GM18507 (cell line): ENCODE measurements at regions not wholly inside any gene's neighbourhood (a gene's known extent, or its start where the extent isn't known, plus 50 kb on each side); places are given as distances from the start of the nearest gene placed in this dataset.

Source experiments
- DNase-seq: peaks from one replicate; pipeline ENCODE4 v3.0.0; 2011; ENCODE audit warnings: low read depth; ENCODE audit not compliant: insufficient read length; ENCODE audit errors: extremely low spot score
- FAIRE-seq: peaks from 2 replicates; lab custom pipeline; 2011; peaks lifted over from hg19 to GRCh38; lab: Jason Lieb, UNC

DNA sequence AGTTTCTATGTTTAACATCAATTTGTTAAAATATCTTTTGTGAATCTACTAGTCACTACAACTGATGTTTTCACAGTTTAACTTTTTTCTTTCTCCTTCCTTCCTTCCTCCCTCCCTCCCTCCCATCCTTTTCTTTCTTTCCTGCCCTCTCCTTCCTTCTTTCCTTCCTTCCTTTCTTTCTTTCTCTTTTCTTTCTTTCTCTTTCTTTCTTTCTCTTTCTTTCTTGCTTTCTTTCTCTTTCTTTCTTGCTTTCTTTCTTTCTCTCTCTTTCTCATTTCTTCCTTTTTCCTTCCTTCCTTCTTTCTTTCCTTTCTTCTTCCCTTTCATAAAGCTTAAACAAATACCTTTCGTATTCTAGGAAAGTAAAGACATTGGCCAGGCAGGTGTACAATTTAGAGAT is 2083.0 kb upstream of the CELF4 start:
- FAIRE-seq = no peak
- DNase-seq = no peak

DNA sequence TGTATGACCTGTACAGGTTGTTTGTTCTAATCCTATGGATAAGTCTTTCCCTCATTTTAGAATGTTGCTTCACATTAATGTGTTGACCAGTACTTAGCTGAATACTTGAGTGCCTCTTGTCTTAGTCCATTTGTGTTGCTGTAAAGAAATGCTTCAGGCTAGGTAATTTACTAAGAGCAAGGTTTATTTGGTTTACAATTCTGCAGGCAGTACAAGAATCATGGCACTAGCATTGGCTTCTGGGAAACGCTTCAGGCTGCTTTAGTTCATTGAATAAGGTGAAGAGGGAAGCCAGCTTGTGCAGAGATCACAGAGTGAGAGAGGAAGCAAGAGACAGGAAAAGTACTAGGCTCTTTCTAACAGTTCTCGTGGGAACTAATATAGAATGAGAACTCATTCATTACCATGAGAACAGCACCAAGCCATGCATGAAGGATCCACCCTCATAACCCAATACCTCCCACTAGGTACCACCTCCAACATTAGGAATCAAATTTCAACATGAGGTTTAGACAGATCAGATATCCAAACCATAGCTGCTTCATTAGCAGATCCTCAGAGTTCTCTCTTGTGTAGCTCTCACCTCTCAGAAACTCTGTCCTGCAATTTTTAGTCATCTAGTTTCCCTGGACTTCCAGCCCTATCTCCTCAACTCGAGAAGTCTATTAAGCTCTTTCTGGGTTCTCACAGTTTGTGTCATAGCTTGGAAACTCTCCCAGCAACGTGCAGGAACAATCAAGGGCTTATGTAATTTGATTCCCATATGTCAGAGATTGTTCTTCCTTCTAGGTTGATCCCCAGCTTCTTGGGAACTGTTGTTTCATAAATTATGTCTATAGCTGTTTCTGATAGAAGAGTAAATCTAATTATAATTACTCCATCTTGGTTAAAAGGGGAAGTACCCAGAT is 2082.3 kb upstream of the CELF4 start:
- no peak for FAIRE-seq
- DNase-seq = no peak

DNA sequence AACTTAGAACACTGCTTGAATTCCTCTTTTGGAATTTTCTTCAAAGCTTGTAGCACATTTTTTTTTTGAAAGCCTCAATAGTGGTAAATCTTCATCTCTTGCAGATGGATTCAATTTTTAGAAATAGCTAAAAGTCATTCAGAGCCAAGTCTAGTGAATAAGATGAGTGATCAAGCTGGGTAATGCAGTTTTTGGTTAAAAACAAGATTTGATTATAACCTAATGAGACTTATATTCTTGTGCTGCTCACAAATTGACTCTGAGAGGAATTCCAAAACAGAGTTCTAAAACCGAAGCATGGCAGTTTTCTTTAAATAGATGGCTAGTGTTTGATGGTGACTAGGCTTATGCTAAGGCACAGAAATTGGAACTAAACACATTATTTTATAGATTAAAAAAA is 2072.6 kb upstream of the CELF4 start:
- no peak for FAIRE-seq
- no peak for DNase-seq

DNA sequence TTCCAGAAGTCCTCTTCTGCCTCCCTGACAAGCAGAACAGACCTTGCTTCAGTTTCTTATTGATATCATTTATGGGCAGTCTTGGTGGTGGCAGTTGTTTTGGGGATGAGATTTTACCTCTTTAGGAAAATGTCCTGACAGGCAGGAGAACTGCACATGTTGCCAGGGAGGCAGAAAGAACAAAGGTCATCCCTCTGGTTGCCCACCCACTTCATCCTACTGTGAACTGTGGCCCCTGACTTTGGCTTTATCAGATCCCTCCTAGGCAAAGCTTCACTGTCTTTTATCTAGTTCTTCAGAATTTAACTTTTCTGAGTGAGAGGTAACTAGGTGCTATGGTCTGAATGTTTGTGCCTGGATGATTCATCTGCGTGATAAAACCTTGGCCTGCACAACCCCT is 2071.3 kb upstream of the CELF4 start:
- DNase-seq (no peak), FAIRE-seq (no peak)

DNA sequence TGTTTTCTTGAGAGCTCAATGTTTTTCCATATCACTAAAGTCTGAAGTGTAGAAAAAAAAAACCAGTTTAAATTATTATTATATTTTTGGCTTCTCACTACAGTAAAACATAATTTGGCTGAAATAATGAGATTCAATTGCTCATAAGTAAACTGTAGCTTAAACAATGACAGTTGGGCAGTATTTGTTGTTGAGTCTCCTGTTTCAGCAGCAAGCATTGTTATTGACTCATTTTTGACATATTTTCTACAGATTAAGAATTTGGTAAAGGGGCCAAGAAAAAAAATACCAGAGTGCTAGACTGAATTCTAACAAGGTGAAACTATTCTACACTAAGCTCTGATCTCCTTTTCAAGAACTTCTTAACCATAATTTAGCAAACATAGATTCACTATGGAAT is 2070.4 kb upstream of the CELF4 start:
- DNase-seq (no peak), FAIRE-seq (no peak)

DNA sequence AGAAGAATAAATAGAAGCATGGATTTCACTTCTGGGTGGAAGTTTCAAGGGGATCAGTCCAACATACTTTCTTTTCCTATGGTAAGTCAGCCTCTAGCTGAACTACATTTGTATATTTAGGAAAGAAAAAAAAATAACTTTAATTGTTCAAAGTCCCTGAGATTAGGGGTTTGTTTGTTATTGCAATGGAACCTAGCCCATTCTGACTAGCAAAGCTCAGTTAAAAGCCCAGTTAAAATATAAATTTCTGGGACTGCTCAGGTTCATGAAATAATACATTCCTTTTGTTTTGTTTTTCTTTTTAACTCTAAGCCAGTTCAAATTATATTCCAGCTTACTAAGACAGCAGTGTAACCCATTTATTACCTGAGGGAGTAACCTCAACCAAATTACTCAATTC is 2069.6 kb upstream of the CELF4 start:
- FAIRE-seq = no peak
- no peak for DNase-seq

DNA sequence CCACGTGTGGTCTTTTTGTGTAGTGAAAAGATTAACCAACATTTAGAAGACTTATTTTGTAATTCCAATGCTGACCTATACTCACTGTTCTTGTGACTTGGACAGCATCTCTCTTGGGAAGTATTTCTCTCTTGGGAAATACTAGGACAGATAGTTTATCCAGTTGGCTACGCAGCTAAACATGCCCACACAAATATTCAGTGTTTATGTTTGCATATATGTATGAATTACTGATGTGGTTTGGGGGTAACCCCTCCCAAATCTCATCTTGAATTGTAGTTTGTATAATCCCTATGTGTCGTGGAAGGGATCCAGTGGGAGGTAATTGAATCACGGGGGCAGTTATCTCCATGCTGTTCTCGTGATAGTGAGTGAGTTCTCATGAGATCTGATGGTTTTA is 2062.3 kb upstream of the CELF4 start:
- DNase-seq (no peak), FAIRE-seq (no peak)

DNA sequence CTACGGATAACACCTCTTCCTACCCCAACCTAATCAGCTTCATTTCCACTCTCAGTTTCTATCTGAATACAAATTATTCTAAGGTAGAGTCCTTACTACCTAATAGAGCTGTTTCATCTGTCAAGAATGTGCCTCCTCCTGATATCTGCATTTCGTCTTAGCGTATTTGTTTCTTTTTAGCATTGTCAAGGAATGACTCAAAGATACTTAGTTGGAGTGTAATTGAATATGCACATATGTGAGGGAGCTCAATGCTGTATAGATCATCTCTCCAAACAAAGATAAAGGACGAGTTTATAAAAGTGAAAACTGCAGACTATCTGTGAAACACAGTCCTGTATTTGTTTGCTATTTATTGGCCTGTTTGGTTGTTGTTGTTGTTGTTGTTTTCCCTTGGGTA is 2059.4 kb upstream of the CELF4 start:
- no peak for FAIRE-seq
- no peak for DNase-seq

DNA sequence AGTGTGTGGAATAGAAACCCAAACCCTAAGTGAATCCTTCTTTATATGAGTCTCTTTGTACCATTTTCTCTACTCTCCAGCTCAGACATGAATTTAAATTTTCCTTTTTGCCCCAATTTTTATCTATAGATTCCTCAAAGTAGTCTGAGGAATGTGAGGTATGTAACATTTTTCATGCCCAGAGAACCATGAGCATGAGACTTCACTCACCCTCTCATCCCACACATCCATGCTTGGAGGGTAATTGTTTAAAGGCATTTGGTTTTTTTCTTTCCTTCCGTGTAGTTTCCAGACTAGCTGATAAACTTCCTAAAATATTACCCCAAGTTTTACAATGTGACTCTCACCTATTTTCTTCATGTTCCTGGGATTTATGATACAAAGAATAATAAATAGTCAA is 2056.8 kb upstream of the CELF4 start:
- DNase-seq (no peak), FAIRE-seq (no peak)

DNA sequence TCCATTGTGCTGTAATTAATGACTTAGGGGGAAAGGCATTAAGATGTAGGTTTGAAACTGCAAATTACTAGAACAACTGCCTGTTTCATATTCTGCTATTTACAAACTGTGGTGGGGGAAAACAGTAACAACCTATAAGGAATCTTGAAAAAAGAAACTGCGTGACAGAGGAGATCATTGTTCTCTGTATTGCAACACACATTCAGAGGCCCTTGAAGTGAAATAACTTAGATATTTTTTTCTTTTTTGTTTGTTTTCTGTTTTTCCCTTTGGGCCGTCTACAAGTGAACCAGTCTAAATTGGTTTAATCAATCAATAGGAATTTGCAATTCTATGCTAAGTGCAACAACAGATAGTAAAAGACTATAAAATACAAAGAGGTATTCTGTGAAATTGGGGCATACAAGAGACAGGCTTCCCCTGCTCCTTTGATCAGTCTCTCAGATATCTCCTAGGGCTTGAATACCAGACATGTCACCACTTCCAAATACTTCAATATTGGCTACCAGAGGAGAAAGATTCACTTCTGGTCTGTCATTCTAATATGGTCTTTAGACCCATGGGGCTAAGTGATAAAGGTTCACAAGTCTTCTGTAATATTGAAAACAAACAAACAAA is 2055.1 kb upstream of the CELF4 start:
- no peak for FAIRE-seq
- no peak for DNase-seq

DNA sequence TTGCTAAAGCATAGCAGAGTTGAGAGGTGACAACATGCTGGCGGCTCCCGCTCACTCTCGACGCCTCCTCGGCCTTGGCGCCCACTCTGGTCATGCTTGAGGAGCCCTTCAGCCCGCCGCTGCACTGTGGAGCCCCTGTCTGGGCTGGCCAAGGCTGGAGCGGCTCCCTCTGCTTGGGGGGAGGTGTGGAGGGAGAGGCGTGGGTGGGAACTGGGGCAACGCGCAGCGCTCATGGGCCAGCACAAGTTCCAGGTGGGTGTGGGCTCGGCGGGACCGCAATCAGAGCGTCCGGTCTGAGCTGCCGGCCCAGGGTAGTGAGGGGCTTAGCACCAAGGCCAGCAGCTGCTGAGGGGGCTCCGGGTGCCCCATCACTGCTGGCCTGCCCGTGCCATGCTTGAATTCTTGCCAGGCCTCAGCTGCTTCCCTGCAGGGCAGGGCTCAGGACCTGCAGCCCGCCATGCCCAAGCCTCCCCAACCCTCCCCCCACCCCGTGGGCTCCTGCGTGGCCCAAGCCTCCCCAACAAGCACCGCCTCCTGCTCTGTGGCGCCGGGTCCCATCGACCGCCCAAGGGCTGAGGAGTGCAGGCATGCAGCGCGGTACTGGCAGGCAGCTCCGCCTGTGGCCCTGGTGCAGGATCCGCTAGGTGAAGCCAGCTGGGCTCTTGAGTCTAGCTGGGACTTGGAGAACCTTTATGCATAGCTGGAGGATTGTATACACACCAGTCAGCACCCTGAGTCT is 2052.8 kb upstream of the CELF4 start:
- FAIRE-seq (no peak), DNase-seq (no peak)

DNA sequence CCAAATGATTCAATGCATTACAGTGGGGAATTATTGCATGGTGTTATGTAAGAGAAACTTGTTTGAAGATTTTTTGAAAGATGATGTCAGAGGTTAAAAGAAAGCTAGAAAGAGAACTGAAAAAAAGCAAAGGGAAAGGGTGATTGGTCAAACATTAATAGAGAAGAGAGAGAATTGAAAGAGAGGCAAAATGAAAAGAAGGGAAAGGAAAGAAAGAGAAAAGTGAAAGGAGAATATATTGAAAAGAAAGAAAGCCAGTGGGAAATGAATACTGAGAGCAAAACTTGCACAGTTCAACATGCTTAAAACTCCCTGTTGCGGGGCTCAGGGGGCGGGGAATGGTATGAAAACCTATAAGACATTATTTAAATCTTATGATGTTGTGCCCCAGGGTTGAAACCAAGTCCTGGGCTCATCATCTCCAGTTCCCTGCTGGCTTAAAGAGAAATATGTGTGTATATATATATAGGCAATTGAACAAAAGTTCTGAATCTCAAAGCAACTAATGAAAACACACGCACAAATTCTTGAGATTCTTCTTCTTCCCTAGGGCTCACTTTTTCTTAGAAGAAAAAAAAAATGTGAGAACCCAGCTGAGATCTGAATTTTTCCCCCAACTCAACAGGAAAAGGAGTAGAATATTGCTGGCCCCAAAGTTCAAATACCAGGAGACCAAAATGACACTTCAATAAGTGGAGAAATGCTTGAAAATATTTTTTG is 2045.9 kb upstream of the CELF4 start:
- no peak for FAIRE-seq

DNA sequence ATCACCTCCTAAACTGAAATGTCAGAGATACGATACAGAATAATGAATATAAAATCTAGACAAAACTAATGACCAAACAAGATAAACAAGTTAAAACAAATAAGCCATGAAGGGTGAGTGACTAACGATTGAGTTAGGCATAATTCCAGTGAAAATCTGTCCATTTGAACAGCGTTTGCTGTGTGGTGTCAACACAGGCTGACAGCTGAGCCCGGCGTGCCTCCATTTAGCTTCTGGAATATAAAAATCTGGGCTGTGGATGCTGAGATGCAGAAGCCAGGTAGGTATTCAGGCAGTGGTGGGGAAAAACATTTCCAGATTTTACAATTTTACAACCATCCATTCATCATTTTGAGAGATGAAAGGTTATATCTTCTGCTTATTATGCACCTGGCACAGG is 2041.4 kb upstream of the CELF4 start:
- FAIRE-seq (no peak), DNase-seq (no peak)

More for the DNA sequence above, 2045.9 kb upstream of the CELF4 start:
- DNase-seq = no peak

DNA sequence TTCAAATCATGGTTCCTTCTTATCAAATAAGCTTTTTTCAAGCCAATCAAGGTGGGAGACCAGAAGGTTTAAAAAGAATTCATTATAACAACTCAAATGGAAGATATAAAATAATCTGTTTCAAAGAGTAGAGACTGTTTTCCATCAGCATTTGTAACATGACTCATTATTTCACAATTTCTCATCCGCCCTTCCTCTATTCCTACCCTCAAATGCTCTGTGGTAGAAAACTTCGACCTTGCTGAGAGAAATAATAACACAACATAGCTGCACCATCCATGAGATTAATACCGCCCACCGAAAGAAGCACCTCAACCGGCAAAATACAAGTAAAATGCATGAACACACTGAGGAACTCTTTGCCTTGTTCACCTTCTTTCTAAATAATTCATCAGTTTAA is 2039.2 kb upstream of the CELF4 start:
- DNase-seq = no peak
- no peak for FAIRE-seq

DNA sequence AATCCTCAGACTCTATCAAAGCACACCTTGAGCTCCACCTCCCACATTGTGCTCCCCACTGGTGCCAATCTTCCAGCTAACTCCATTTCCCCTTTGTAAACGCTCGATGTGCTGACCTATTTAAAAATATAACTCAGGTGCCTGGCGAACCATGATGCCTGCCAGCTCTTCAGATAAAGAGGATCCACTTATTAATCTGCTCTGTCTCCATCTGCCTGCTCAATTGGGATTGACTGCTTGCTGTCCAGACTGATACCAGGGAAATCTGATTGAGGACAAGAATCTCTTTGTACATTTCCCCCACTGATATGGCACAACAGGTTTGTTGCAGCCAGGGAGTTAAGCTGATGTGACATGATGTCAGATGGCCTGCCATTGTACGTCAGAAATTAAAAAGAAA is 2036.5 kb upstream of the CELF4 start:
- DNase-seq (no peak), FAIRE-seq (no peak)

DNA sequence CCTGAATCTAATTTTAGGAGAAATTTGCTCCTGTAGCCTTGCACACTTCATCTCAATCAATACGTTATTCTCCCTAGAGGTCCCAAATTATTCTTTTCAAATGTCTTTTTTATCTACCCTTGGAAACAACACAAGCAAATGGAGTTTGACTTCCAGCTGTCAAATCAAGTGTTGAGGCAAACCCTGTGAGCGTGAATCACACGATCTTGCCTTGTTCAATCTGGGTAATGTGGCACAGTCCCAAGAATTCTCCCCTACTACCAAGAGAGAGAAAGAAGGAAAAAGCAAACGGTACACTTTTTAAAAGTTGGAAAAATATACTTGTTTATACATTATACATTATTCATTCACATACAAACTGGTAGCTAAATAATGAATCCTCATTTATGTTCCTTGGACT is 2035.3 kb upstream of the CELF4 start:
- FAIRE-seq (no peak), DNase-seq (no peak)

DNA sequence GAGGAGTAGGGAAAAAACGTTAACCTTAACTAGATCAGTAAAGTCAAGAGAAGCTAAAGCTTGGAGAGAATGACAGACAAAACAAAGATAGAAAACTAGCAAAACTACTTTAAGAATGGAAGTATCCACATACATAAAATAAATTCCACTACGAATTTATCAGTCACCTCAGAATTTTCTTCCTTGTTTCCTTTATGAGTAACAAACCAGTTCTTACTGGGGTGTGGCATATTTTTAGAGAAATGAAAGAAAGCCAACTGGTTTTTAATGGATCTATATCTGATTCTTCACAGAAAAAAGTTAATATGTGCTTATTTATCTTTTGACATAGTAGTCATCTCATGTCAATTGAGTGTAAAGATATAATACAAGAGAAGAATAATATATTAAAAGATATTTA is 2033.7 kb upstream of the CELF4 start:
- FAIRE-seq (no peak), DNase-seq (no peak)

DNA sequence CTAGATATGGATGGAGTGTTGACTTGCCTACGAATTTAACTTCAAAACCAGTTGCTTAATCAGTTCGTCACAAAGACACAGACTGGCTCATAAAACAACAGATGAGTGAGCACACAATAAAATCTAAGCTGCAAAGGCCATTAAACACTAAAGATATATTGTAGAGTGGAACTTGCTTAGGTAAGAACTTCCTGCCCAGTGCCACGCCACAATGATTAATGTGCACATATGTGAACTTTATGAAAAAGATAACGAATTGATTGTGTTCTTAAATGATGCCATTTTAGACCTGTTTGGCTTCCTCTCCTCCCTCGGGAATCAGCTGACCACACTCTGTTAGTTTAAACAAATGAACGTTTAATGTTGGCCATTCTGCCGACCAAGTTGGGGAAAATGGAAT is 2031.3 kb upstream of the CELF4 start:
- DNase-seq = no peak
- FAIRE-seq = no peak

DNA sequence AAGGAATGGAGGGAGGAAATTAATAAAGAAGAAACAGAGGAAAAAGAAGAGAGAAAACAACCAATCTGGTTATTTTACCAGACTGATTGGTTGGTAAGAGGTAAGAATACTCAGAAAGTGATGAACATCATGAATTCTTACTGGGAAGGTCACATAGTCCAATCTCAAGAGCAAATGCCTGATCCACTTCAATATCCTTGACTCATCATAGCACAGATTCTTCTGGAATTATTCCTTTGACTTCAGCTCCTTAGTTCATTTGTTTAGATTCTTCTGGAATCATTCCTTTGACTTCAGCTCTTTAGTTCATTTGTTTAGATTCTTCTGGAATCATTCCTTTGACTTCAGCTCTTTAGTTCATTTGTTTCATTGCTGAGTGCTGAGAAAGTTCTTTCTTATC is 2030.6 kb upstream of the CELF4 start:
- no peak for FAIRE-seq

DNA sequence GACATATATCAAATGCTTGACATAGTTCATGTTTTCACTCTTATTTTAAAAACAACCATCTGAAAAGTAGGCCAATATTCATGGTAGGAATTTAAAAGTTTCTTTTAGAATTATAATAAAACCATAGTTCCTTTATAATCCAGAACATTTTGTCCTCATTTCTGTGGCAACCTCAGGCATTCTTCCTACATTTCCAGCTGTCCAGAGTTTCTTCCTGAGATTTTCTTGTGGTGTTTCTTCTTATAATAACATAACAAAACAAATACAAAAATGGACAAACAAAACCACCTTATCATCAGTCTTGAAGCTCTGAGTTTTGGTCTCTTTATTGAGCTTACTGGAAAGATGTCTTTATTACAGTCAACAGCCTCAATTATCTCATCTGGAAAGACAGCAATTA is 2028.6 kb upstream of the CELF4 start:
- DNase-seq = no peak
- no peak for FAIRE-seq

More for the DNA sequence above, 2030.6 kb upstream of the CELF4 start:
- DNase-seq = no peak
